HEK293T (cell line): ENCODE measurements at regions not wholly inside any gene's neighbourhood (a gene's known extent, or its start where the extent isn't known, plus 50 kb on each side); places are given as distances from the start of the nearest gene placed in this dataset.

ENCODE experiments used
- CTCF ChIA-PET: fragments of 350-600 bp; formaldehyde crosslinking; extraction: SDS; loops from one replicate; lab custom pipeline; 2021; ENCODE audit warnings: antibody characterized with exemption, inconsistent platforms; lab: Yijun Ruan, JAX
- POLR2A ChIA-PET: fragments of 350-600 bp; formaldehyde crosslinking; extraction: SDS; loops from one replicate; lab custom pipeline; 2020; ENCODE audit warnings: antibody characterized with exemption, inconsistent platforms; lab: Yijun Ruan, JAX
- DNase-seq: peaks from one replicate; pipeline ENCODE4 v3.0.0; 2012; ENCODE audit warnings: mixed read lengths; ENCODE audit errors: extremely low spot score
- ARNT ChIP-seq: fragments of 450-650 bp; IDR thresholded peaks from 2 replicates; pipeline ENCODE4 v1.6.1; 2017; ENCODE audit warnings: mild to moderate bottlenecking
- BHLHE40 ChIP-seq: fragments of 450-650 bp; IDR thresholded peaks from 2 replicates; pipeline ENCODE4 v1.6.1; 2016; ENCODE audit warnings: mild to moderate bottlenecking, moderate library complexity, borderline replicate concordance
- CTBP1 ChIP-seq: fragments of 450-650 bp; IDR thresholded peaks from 2 replicates; pipeline ENCODE4 v1.6.1; 2016; ENCODE audit warnings: borderline replicate concordance
- ELF4 ChIP-seq: fragments of 450-650 bp; IDR thresholded peaks from 2 replicates; pipeline ENCODE4 v1.6.1; 2017; ENCODE audit warnings: antibody characterized with exemption
- FOXA1 ChIP-seq: fragments of 450-650 bp; IDR thresholded peaks from 2 replicates; pipeline ENCODE4 v1.6.1; 2016; ENCODE audit warnings: mild to moderate bottlenecking
- FOXK2 ChIP-seq: fragments of 450-650 bp; IDR thresholded peaks from 2 replicates; pipeline ENCODE4 v1.6.1; 2016; ENCODE audit warnings: mild to moderate bottlenecking
- FOXM1 ChIP-seq: fragments of 450-650 bp; IDR thresholded peaks from 2 replicates; pipeline ENCODE4 v1.6.1; 2017; ENCODE audit warnings: mild to moderate bottlenecking, borderline replicate concordance
- HDGF ChIP-seq: fragments of 450-650 bp; IDR thresholded peaks from 2 replicates; pipeline ENCODE4 v1.6.1; 2017; ENCODE audit warnings: antibody characterized with exemption, borderline replicate concordance
- L3MBTL2 ChIP-seq: fragments of 450-650 bp; conservative IDR thresholded peaks from 2 replicates; pipeline ENCODE4 v1.6.1; 2016; ENCODE audit warnings: mild to moderate bottlenecking
- LEF1 ChIP-seq: fragments of 450-650 bp; IDR thresholded peaks from 2 replicates; pipeline ENCODE4 v1.6.1; 2017; ENCODE audit warnings: mild to moderate bottlenecking, borderline replicate concordance
- NFRKB ChIP-seq: fragments of 450-650 bp; IDR thresholded peaks from 2 replicates; pipeline ENCODE4 v1.6.1; 2016; ENCODE audit warnings: mild to moderate bottlenecking, moderate library complexity
- SP1 ChIP-seq: fragments of 450-650 bp; IDR thresholded peaks from 2 replicates; pipeline ENCODE4 v1.6.1; 2017
- SUZ12 ChIP-seq: fragments of 450-650 bp; IDR thresholded peaks from 2 replicates; pipeline ENCODE4 v1.6.1; 2016; ENCODE audit warnings: mild to moderate bottlenecking
- TARDBP ChIP-seq: fragments of 450-650 bp; IDR thresholded peaks from 2 replicates; pipeline ENCODE4 v1.6.1; 2016
- ZNF384 ChIP-seq: fragments of 450-650 bp; IDR thresholded peaks from 2 replicates; pipeline ENCODE4 v1.6.1; 2016
- TF ChIP-seq, protein P1 (sequence below): fragments of 450-650 bp; IDR thresholded peaks from 2 replicates; pipeline ENCODE4 v1.6.1; 2016

DNA sequence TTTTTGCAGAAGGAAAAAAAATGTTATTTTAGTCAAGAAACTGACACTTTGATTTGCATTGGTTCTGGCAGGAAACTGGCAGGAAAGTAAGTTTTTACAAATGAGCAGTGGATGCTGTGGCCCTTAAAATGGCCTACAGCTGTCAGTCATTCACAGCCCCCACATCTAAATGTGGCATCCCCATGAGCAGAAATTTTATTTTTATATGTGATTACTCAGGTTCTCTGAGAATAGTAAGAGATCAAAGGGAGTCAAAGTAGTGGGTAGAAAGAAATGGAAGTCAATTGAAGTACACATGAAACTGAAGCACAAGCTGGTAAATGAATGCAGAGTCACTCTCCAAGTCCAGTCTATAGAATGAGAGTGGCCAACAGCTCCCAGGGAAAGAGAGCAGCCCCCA lies 80.3 kb downstream of the ENC1 start:
- no peak for DNase-seq
- ChIA-PET POLR2A (no interaction called here), CTCF (no interaction called here)
- TF ChIP-seq L3MBTL2, result no peak
- no peak for TF ChIP-seq HDGF
- no peak for TF ChIP-seq CTBP1

DNA sequence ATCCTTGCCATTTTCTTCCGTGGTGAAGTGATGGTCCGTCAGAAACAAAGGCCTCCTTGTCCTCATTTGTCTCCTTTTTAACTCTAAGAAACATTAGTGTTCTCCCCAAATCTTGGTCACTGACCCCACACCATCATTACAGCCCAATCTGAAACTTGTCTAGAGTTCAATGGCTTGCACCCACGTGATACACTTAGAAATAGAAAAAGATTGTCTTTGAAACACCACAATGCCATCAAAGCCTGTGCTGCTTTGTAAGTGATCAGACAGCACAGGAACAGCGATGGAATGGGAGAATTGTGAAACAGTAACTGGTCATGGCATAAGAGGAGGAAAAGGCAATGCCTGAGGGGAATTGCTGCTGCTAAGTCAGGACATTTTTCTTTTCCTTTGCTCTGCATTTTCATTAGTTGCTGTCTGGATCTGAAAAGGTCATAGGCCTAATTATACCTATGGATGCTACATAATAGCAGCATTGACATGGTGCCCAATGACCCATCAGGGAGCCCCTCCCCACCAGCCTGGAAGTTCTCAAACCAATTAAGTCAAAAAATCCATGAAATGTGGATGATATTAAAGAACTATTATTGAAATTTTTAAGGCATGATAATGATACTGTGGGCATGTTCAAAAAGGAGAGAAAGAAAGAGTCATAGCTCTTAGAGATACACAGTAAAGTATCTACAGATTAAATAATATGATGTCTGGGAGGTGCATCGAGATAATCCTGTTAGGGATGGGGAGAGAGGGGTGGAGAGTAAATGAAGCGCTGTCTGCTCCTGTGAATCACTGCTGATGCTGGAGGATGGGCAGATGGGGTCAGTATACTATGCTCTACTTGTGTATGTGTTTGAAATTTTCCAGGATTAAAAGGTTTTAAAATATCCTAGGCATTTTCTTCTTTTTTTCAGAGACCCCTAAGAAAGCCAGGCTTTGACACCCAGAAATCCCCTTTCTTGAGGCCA lies 83.6 kb downstream of the ENC1 start:
- POLR2A ChIA-PET, result no interaction called here
- TF ChIP-seq SUZ12 (no peak), FOXK2 (no peak), ZNF384 (no peak), NFRKB (no peak), FOXM1 (no peak), BHLHE40 (no peak), TARDBP (no peak), HDGF (no peak), FOXA1 (no peak), CTBP1 (no peak), ELF4 (no peak), SP1 (no peak), LEF1 (no peak), ARNT (no peak), L3MBTL2 (no peak)
- TF ChIP-seq, protein P1, sequence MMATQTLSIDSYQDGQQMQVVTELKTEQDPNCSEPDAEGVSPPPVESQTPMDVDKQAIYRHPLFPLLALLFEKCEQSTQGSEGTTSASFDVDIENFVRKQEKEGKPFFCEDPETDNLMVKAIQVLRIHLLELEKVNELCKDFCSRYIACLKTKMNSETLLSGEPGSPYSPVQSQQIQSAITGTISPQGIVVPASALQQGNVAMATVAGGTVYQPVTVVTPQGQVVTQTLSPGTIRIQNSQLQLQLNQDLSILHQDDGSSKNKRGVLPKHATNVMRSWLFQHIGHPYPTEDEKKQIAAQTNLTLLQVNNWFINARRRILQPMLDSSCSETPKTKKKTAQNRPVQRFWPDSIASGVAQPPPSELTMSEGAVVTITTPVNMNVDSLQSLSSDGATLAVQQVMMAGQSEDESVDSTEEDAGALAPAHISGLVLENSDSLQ, result no peak
- CTCF ChIA-PET, result interaction anchor here (0.9 kb wide), 1 partner anchor 11 kb away, joined by 3 read pairs; no protein-coding TSS in a partner anchor
- no peak for DNase-seq

DNA sequence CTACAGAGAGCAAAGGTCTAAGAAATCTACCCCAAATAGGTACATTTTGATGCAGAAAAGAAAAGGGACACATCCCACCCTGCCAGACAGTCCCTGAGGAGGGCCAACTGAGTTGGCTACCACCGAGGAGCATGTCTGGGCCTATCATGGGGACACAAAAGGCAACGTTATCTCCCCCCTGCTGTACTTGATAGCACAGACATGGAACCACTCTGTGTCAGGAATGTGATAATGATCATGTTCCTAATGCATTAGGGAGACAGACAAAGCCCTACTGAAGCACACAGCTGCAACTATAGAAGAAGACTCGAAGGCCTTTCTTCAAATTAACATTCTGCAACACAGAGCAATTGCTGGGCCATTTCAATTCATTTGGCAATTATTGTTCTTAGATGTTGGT lies 84.5 kb downstream of the ENC1 start:
- no peak for DNase-seq
- TF ChIP-seq ZNF384 (no peak), FOXA1 (no peak), CTBP1 (no peak), ELF4 (no peak), NFRKB (no peak), SP1 (no peak), FOXK2 (no peak), BHLHE40 (no peak), TARDBP (no peak), FOXM1 (no peak), ARNT (no peak), SUZ12 (no peak), LEF1 (no peak), HDGF (no peak), L3MBTL2 (no peak)
- TF ChIP-seq, protein P1, result no peak
- ChIA-PET CTCF (no interaction called here), POLR2A (no interaction called here)

DNA sequence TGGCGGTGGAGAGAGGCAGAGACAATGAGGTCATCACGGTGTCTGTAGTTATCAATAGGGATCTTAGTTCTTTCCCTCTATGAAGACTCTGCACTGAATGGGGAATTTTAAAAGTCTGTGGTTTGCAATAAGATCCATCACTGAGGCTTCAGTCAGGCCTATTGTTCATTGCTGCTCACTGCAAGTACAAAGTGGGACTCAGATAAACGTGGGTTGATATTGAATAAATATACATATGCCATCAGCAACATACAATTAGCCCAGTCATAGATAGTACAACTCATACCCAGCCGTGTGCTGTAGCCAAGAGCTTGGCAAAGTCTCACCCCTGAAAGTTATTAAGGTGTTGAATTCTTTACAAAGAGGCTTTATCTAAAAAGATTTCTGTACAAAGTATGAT lies 88.4 kb downstream of the ENC1 start:
- CTCF ChIA-PET, result no interaction called here
- DNase-seq, result no peak
- no peak for TF ChIP-seq FOXA1
- TF ChIP-seq BHLHE40, result no peak
- no peak for TF ChIP-seq NFRKB
- TF ChIP-seq ZNF384, result no peak
- POLR2A ChIA-PET, result no interaction called here

DNA sequence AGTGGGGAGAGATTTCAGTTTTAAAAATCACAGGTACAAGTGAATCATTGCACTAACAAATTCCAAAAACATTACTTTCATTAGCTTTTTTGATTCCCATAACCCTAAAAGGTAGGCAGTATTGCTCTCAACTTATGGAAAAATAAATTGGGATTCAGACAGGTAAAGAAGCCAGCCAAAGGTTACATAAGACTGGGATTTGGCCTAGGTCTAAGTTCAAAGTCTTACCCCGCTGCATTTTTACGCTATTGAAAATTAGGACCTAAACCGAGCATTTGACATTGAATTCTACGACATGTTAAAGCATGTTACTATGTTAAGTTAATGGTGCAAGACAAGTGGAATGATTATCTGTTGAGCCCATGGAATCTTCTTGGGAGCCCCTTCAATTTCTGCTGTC lies 89.6 kb downstream of the ENC1 start:
- ChIA-PET POLR2A (no interaction called here), CTCF (no interaction called here)
- DNase-seq, result no peak
- TF ChIP-seq FOXM1 (no peak), ZNF384 (no peak), FOXK2 (no peak), CTBP1 (no peak), HDGF (no peak), ARNT (no peak), NFRKB (no peak), SP1 (no peak), L3MBTL2 (no peak), ELF4 (no peak), BHLHE40 (no peak)
- TF ChIP-seq, protein P1, result no peak

DNA sequence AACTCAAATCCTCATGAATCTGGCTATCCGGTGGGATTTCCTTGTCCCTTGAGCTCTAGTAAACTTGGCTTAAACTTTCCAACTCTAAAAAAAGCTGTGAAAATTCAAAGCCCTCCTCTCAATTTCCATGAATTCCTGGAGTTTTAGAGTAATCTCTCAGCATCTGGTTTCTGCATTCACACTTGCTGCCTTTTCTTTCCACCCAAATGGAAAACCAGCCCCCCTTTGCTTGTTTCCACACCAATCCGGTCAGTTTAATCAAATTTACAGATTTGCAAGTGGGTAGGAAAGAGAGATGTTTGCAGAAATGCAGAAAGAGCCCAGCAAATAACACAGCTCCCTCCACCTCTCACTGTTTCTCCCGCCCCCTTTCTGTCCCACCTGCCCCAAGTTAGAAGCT lies 91.1 kb downstream of the ENC1 start:
- no peak for DNase-seq
- POLR2A ChIA-PET, result no interaction called here
- no peak for TF ChIP-seq BHLHE40
- no peak for TF ChIP-seq NFRKB
- TF ChIP-seq, protein P1, result no peak
- no peak for TF ChIP-seq CTBP1
- no peak for TF ChIP-seq LEF1
- CTCF ChIA-PET, result no interaction called here
